Tibial nerve (tissue), 3 donors: ENCODE measurements at regions not wholly inside any gene's neighbourhood (a gene's known extent, or its start where the extent isn't known, plus 50 kb on each side); places are given as distances from the start of the nearest gene placed in this dataset.

Experiments
- CTCF ChIP-seq, 5 experiments: fragments of 200-600 bp in 3 of 5; fragments of 450-650 bp in 2 of 5; sonication (generic) in 3 of 5; IDR thresholded peaks; one replicate each; pipeline ENCODE4 v1.5.1; 2016 to 2019; ENCODE audit warnings: antibody characterized with exemption in 5 of 5, mild to moderate bottlenecking in 3 of 5, moderate library complexity in 2 of 5
- POLR2A ChIP-seq, 2 donors: fragments of 450-650 bp; IDR thresholded peaks; one replicate each; pipeline ENCODE4 v1.6.1; 2017; ENCODE audit warnings: antibody characterized with exemption in 2 of 2, mild to moderate bottlenecking in 2 of 2, moderate library complexity in 2 of 2

- TF ChIP-seq CTCF (IDR thresholded peaks at IDR 0.05) (no peak), POLR2A (IDR thresholded peaks at IDR 0.05) (no peak)
These were observed 77.9 kb downstream of the TMEM30B start for GRCh38 chr14:61203081-61203753.
